NCI-H524 treated with DMSO at 0.1 percent for 48 hours (cell line): ENCODE measurements at regions not wholly inside any gene's neighbourhood (a gene's known extent, or its start where the extent isn't known, plus 50 kb on each side); places are given as distances from the start of the nearest gene placed in this dataset.
"Not testable (repeated sequence)": the region's sequence is repeated elsewhere in the genome, so short reads cannot be mapped to it uniquely, and the experiment has no call there.

Source experiments
- DNase-seq: peaks from one replicate; lab custom pipeline; 2025; lab: John Stamatoyannopoulos, UW

DNA sequence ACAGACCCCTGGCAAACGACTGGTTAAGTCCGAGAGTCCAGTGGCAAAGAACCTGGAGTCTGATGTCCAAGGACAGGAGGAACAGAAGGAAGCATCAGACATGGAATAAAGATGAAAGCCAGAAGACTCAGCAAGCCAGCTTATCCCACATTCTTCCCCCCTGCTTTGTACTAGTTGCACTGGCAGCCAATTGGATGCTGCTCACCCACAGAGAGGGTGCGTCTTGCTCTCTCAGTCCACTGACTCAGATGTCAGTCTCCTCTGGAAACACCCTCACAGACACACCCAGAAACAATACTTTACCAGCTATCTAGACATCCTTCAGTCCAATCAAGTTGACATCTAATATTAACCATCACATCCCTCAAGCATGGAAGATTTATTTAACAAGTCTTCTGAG is 1265.8 kb upstream of the CNTN5 start:
- no peak for DNase-seq

DNA sequence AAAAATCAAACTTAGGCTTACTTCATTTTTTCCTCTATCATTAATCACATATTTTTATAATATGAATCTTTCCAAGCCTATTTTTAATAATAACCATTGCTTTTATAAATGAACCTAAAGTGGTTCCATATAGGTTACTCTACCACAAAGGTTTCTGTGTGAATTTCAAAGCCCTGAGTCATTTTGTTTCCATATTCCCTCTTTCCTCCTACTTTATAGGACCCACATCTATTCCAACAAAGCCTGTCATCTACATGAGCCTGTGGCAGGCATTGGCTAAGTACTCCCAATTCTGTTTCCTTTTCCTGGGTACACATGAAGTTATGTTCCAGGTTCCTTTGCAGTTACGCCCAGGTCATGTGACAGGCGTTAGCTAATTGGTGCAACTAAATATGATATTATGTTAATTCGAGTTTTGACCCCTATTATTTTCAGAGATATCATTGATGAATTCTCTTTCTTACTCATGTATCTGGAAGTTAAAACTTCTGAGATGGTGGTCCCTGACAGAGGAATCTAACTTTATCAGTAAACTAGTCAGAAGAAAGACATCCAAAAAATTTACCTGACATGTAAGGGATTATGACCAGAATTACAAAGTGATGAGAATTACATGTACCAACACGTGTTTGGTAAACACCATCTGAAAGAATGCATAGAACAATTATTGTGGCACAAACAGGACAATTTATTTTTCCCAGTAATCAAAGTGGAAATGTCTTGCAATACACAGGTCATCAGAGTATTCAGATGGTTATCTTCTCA is 1264.0 kb upstream of the CNTN5 start:
- no peak for DNase-seq

DNA sequence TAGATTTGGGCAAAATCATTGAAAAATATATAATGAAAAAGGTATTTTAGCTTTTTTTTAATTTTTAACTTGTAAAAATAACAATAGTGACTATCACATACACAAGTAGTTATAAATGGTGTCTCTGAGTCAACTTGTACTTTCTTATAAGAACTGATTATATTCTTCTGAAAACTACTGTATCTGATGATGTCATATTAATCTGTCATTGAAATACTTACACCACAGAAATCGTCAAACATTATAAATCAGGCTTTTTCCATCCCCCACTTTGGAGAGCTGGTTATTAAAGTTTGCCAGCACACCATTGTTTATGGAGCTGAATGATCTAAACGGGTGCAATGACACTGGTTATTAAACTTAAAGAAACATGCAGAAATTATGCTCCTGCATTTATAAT is 1259.6 kb upstream of the CNTN5 start:
- no peak for DNase-seq

DNA sequence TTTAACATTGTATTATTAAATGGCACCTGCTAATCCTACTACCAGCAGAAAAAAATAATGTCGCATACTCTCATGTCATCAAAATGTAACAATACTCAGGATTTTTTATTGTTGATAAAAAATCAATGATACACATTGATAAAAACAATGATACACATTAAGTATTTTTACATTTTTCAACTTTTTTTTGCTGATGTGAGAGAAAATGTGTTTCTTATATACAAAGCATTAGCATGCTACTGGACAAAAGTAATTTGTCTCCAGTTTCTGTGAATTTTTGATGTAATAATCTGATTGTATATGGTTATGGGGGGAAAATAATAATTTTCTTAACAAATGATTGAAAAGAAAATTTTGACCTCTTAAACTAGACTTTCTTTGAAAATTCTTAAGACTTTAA is 1256.6 kb upstream of the CNTN5 start:
- no peak for DNase-seq

DNA sequence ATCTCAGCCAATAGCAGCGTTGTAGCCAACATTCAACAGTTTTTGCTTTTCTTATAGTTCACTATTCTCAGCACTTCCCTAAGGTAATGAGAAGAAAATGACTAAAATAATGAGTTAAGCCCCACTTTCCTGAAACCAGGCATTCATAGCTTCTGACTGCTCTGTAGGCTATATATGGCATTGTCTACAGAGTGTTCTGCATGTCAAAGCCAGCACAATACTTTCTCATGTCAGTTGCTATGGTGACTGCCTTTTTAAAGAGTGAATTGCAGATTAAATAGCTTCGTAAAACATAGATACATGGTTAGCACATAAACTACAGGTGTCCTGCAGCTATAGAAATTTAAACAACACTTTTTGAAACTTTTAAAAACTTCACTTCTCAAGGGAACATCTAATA is 1256.1 kb upstream of the CNTN5 start:
- no peak for DNase-seq

DNA sequence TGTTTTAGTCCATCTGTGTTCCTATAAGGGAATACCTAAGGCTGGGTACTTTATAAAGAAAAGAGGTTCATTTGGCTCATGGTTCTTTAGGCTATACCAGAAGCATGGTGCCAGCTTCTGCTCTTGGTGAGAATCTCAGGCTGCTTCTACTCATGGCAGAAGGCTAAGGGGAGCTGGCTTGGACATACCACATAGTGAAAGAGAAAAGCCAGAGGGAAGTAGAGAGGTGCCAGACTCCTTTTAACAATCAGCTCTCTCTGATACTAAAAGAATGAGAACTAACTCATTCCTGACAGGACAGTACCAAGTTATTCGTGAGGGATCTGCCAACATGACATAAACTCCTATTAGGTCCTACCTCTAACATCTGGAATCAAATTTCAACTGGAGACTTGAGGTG is 1250.2 kb upstream of the CNTN5 start:
- no peak for DNase-seq

DNA sequence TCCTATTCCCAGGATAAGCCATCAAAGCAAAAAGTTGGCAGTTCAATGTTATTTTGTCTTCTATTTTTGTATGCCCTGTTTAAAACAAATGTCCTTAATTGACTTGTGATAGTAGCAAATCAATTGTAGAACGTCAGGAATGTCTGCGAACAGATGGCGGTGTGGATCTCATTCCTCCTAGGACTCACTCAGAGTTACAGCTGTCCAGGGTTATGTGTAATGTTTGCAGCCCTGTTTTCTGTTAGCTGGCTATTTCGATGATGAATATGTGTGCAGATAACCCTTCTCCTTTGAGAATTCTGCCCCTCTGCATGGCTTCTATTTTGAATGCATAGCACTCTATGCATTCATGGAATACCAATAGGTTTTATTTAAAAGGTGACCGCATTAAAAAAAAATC is 1248.0 kb upstream of the CNTN5 start:
- peak; percentile 54 for DNase-seq

DNA sequence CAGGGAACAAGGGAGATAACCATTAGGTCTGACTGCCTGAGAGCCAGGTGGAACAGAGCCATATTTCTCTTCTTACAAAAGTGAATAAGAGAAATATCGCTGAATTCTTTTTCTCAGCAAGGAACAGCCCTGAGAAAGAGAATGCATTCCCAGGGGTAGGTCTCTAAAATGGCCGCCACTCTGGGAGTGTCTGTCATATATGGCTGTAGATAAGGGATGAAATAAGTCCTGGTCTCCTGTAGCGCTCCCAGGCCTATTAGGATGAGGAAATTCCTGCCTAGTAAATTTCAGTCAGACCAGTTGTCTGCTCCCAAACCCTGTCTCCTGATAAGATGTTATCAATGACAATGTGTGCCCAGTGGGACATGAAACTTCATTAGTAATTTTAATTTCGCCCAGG is 1236.4 kb upstream of the CNTN5 start:
- not testable (repeated sequence) for DNase-seq

DNA sequence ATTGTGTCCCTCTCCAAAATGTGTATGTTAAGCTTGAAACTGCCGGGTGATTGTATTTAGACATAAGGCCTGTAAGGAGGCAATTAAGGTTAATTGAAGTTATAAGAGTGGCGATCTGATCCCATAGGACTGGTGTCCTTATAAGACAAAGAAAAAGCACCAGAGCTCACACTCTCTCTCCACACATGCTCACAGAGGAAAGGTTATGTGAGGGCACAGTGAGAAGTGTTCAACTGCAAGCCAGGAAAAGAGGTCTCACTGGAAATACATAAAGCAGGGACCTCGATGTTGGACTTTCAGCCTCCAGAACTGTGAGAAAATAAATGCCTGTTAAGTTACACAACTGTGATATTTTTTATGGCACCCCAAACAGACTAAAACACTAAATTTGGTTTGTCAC is 1233.8 kb upstream of the CNTN5 start:
- no peak for DNase-seq

DNA sequence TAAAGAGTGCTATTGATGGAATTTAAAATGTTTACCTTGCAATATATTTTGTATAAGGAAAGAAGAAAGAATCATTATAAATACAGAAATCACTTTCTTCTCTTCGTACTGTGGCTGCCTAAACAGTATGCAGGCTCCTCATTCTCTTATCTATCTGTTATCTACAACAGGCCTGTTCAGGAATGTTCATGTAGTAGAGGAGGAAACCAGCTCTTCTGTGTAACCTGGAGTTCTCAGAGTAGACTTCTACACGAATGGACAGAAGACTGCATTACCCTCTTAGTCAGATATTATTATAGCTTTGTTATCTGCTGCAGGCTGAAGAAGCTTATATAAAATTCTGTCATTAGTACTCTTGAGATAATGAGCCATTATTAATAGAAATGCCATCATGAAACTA is 1225.9 kb upstream of the CNTN5 start:
- no peak for DNase-seq

DNA sequence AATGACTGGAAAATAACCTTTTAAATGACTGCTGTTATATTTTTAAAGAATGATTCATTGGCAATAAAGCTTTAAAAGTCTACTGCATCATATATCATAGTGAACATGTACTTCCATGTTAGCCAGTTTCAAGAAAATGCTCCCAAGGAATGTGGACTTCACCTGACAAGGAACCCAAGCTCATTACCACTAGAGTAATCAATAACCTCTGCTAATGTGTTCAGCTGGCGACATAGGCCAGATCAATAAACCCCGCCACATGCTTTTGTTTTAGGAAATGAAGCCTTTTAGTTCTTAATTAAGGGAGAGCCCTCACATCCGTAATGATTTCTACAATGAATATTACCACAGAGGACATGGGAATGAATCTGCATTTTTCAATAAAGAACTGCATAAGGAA is 1219.9 kb upstream of the CNTN5 start:
- DNase-seq = no peak

DNA sequence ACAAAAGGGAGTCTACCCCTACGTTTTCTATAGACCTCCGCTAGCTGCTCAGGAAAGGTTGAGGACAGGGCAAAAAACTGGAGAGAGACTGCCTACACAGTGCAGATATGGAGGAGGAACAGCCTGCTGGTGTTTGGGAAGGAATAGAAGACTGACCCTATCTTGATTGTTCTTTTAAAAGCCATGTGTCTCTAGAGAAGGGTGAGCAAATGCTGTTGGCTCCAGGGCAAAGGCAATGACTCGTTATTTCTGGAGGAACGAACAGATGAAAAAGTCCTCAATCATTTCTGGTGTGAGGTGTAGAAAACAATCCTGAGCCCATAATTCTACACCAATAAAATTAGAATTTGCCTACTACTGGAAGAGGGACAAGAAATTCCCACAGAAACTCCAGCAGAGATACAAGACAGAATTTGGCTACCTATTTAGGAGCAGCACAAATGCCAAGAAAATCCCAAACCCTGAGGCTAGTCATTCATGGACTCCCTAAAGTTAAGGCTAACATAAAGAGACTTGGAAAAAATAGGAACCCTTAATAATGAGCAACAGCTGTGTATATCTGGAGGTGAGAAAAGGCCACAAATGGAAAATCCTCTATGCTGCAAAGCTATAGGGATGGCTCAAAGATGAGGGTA is 1206.3 kb upstream of the CNTN5 start:
- DNase-seq = no peak

DNA sequence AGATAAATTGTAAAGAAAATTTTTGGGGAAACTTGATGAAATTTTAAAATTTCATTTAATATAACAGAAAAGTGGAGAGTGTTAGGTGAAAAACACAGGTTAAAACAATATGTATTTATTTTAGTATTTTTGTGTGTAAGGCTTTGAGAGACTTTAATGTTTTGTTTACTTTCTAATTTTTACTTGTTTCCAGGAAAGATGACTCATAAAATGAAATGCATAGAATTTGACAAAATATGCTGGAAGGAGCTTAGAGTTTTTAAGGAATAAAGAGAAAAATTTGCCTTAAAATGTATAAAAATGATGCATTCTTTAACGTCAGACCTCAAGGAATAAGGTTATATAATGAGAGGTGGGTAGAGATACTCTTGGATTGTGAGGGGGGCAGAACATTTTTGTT is 1205.1 kb upstream of the CNTN5 start:
- no peak for DNase-seq

DNA sequence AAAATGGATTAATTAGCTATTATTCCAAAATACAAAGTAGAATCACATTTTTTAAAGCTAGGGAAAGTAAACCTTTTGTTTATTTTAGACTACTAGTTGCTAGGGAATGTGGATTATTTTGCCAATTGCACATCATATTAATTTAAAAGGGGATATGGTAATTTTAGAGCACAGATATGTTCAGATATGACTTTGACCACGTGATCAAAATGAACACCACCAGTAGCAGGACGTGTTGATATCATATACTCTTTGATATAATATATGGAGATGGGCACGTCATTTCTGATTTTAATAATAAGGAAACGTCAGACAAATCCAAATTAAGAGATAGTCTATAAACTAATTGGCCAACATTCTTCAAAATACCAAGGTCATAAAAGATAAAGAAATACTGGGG is 1188.3 kb upstream of the CNTN5 start:
- no peak for DNase-seq

DNA sequence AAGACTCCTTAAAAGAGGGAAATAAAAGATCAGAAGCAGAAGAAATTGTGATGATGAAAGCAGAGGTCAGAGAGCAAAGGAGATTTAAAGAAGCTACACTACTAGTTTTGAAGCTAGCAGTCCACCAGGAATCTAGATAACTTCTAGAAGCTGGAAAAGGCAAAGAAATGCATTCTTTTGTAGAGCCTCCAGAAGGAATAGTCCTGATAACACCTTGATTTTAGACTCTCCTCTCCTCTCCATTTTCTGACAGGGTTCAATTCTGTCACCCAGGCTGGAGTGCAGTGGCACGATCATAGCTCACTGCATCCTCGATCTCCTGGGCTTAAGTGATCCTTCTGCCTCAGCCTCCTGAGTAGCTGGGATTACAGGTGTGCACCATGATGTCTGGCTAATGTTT is 1187.3 kb upstream of the CNTN5 start:
- no peak for DNase-seq

DNA sequence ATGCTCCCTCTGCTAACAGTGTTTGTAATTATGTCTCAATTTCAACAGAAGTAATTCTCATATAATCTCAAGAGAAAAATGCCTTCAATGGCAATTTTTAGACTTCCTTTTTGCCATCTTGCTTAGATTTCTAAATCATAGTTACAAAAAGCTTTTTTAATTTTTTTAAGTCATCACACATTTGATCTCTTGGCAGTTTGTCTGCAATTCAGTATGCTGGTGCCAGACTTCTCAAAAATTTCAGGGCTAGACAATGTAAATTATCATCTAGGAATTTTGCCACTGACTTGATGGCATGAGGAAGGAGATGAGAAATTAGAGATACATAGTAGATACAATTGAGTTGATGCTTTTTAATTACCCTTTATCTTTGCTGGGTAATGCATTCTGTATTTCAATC is 1176.7 kb upstream of the CNTN5 start:
- no peak for DNase-seq

DNA sequence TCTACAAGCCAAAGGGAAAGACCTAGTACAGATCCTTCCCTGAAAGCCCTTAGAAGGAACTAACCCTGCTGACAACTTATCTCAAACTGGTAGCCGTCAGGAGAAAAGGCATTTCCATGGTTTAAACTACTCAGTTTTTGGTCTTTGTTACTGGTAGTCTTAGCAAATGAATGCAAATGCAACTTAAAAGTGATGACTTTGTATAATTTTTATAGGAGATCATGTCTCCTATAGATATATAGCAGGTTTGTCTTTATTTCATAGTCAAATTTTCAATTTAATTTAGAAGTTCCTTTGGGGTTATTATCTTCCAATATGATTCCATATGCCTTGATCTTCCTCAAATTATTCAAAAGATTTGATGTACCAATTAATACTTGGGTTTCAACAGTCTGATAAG is 1173.0 kb upstream of the CNTN5 start:
- no peak for DNase-seq

DNA sequence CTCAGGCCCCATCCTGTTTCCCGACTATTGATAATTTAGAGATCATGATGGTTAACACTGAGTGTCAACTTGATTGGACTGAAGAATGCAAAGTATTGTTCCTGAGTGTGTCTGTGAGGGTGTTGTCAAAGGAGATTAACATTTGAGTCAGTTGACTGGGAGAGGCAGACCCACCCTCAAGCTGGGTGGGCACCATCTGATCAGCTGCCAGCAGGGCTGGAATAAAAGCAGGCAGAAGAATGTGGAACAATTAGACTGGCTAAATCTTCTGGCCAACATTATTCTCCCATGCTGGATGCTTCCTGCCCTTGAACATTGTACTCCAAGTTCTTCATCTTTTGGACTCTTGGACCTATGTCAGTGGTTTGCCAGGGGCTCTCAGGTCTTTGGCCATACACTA is 1170.0 kb upstream of the CNTN5 start:
- DNase-seq = no peak

DNA sequence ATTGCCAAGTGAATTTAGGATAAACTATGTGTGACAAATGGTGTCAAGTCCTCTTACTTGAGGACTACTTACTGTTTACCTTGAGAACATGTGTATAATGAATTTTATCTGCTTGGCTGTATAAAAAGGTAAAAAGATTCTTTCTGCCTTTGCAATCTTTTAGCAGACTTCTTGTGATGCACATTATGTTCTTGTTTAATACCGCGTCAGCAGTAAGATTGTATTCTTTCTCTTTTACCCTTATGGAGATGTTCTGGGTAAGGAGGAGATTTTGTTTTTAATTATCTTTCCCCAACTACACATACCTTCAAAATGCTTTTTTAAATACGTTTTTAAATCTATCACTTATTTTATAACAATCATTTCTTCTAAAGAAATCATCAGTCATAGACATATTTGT is 1166.4 kb upstream of the CNTN5 start:
- no peak for DNase-seq

DNA sequence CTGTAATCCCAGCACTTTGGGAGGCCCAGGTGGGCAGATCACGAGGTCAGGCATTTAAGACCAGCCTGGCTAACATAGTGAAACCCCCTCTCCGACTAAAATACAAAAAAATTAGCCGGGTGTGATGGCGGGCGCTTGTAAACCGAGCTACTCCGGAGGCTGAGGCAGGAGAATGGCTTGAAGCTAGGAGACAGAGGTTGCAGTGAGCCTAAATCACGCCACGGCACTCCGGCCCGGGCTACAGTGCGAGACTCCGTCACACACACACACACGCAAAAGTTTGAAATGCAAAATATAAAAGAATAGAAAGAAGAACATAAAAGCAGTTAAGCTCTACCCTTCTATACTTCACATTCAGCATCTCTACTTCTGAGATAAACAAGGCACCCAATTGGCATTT is 1165.9 kb upstream of the CNTN5 start:
- DNase-seq = no peak

DNA sequence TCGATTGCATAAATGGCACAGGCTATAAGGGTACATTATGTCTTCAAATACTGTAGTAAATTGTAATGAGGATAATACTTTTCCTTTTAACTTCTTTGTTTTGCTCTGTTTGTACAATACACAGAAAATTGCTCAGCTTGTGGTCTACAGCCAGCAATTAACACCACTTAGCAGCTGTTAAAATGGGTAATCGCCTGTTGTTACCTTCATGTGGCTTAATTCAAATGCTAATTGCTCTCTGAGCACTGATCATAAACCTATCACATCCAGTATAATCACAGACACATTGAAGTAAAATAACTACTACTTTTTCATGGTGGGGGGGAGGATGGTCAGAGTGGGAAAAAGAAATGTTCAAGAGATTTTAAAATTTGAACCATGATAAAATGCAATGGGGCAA is 1164.1 kb upstream of the CNTN5 start:
- no peak for DNase-seq

DNA sequence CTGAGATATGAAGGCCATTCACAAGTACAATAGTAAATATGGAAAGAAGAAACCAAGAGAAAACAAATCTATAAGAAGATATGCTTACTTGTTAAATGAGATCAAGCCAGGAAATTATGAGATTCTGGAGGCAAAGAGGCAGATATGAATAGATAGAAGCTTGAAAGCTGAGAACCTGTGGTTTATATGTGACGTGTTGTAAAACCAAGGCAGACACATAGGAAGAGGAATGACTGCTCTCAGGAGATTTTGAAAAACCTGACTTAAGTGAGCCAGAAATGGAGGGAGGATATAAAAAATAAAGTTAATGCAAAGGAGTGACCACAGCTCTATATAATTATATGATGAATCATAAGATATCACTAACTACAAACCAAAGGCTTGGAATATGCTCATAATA is 1160.5 kb upstream of the CNTN5 start:
- DNase-seq = no peak

DNA sequence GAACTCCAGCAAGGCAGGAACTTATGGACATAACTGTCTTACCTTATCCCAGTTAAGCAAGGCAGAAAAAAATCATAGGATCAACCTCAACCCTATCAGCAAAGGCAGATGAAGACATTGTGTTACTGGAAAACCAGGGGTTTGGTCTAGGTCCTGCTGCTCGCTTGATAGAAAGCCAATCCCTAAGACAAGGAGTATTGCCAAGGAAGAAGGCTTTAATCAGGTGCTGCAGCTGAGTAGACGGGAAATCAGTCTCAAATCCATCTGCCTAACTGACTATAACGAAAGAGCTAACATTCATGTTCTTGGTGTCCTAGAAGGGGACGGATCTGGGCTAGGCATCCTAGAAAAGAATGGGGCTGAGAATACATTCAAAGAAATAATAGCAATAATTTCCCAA is 1158.7 kb upstream of the CNTN5 start:
- no peak for DNase-seq

DNA sequence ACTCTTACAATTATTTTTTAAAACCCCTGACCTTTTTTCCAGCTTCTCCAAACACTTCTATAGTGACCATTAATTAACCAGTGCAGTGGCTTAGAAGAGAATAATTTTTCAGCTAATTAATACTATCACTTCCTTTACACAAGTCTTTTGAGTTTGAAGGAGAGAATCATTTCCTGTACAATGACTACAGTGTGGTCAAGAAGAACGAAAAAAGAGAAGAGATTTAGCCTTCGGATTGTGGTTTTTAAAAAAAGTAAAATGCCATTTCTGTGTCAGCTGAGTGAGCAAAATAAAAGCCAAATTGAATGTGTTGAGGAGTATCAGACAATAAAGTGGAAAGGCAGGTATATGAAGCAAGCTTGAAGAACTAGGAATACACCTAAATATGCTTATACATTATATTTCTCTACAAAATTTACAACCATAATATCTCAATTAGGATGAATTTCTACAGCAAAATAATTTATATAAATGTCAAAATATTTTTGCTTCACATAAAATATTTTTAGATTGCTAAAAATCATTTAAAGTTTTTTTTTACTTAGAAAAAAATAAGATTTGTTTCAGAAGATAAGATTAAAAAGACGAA is 1155.2 kb upstream of the CNTN5 start:
- DNase-seq = no peak
